HG03558 (cell line): ENCODE measurements at regions not wholly inside any gene's neighbourhood (a gene's known extent, or its start where the extent isn't known, plus 50 kb on each side); places are given as distances from the start of the nearest gene placed in this dataset.
"Not testable (repeated sequence)": the region's sequence is repeated elsewhere in the genome, so short reads cannot be mapped to it uniquely, and the experiment has no call there.

Source experiments
- ATAC-seq: cut with Tn5 transposase; IDR thresholded peaks from one replicate; pipeline ENCODE4 v1.9.1; 2021; ENCODE audit warnings: moderate number of reproducible peaks; ENCODE audit not compliant: unreplicated experiment; ENCODE audit errors: extremely low read depth

DNA sequence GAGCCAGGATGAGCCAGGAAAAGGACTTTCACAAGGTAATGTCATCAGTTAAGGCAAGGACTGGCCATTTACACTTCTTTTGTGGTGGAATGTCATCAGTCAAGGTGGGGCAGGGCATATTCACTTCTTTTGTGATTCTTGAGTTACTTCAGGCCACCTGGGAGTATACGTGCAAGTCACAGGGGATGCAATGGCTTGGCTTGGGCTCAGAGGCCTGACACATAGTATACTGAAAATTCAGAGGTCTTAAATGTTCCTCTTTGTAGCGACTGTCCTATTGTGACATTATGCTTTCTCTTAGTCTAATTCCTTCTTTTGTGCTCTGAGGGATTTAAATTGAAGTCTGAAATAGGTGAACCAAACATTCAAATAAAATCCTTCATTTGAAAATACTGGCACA lies 121.8 kb upstream of the TFPI start:
- not testable (repeated sequence) for ATAC-seq

DNA sequence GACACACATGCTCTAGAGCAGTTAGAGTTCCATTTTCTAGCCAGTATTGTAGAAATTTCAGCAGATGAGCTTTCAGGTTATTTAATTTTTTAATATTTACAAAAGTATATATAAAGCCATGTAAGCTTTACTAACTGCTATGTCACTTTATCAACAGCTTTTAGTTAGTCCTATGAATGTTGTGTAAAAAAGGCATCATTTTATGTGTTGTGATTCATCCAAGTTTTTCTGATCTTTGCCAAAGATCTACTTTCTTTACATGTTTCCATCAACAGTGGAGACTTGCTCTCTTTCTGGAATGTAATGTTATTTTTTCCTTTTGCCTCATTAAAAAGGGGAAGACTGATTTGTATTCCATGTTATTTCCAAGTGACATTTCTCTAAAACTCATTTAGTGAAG lies 125.2 kb upstream of the TFPI start:
- no peak for ATAC-seq

DNA sequence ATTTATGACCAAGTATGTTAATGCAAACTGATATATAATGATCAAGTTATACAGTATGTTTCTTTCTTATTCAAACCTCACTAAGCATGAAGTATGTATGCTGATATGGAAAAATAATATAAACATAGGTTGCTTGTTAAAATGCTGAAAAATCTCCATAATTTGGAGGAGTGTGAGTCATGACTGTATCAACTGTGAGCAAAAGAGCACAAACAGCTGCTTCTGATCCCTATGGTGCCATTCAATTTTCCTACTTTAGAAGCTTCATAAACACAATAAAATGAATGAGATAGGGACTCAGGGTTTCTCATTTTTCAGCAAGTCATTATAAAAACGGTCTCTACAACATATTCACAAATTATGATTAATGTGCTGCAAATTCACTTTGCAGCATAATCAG lies 129.9 kb upstream of the TFPI start:
- no peak for ATAC-seq

DNA sequence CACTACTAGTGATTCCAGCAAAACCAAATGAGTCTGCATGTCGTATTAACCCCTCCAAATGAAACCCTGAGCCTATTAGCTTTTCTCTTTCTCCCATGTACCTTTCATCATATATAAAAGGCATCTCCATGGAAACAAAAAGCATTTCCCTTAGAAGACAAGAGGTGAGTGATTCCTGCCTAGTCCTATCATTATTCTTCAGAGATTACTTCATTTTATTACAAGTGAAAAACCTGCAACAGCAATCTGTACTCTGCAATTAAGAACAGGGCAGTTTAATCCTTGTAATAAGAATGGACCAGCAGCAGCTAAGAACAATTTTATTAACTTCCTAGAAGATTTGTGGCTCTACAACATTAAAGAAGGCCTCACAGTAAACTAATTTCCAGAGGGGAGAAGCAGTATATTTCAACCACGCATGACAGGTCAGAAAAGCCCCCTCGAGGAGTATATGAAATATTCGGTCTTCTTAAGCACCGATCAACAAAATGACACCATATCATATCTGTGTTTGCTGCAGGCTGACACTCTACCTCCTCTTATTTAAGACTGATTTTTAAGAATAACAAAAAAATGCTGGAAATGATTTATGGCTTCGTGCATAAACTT lies 132.3 kb upstream of the TFPI start:
- ATAC-seq = no peak

DNA sequence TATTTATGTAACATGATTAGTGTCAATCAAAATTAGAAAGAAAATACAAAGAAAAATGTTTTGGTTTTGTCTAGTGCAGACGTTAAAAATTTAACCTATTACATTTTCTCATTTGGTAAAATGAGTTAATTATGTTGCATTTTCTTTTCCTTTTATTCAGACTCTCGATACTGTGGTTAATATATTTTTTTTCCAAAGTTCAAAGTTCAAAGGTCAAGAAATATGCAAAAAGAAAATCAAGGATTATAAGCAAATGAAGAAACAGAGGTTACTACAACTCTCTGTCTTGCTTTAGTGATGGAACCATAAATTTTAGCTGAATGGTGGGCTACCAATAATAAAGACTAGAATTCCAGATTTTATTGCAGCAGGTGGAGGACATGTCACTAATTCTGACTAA lies 133.3 kb upstream of the TFPI start:
- ATAC-seq = no peak

DNA sequence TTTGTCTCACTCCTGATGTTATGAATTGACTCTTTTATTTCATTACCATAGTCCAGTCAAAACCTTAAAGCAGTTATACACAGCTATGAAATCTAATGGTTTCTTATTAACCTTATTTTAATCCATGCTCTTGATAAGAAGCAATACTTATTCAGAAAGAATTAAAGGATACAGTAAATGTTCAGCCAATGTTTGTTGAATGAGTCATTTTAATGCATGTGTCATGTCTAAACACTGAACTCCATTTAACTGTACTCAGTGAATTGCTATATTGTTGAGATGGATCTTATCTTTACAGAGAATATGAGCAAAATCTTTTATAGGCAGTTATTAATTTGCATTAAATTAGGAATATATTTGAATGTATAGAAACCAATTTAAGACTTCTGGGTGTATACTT lies 135.1 kb upstream of the TFPI start:
- no peak for ATAC-seq

DNA sequence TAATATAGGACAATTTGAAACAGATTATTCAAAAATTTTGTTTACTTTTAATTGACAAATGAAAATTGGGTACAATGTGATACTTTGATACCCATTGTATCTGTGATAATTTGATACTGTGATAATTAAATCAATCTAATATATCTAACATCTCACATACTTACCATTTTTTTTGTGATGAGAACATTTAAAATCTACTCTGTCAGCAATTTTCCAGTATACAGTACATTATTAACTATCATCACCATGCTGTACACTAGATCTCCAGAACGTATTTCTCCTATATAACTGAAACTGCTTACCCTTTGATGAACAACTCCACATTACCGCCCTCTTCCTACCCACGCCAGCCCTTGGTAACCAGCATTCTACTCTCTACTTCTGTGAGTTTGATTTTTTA lies 139.7 kb upstream of the TFPI start:
- no peak for ATAC-seq

DNA sequence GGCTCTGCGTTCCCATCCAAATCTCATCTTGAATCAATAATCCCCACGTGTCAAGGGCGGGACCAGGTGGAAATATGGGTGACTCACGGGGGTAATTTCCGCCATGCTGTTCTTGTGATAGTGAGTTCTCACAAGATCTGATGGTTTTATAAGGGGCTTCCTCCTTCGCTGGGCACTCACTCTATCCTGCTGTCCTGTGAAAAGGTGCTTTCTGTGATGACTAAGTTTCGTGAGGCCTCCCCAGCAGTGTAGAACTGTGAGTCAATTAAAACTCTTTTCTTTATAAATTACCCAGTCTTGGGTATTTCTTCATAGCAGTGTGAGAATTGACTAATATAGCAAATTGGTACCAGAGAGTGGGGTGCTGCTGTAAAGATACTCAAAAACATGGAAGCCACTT lies 142.4 kb upstream of the TFPI start:
- ATAC-seq = not testable (repeated sequence)

DNA sequence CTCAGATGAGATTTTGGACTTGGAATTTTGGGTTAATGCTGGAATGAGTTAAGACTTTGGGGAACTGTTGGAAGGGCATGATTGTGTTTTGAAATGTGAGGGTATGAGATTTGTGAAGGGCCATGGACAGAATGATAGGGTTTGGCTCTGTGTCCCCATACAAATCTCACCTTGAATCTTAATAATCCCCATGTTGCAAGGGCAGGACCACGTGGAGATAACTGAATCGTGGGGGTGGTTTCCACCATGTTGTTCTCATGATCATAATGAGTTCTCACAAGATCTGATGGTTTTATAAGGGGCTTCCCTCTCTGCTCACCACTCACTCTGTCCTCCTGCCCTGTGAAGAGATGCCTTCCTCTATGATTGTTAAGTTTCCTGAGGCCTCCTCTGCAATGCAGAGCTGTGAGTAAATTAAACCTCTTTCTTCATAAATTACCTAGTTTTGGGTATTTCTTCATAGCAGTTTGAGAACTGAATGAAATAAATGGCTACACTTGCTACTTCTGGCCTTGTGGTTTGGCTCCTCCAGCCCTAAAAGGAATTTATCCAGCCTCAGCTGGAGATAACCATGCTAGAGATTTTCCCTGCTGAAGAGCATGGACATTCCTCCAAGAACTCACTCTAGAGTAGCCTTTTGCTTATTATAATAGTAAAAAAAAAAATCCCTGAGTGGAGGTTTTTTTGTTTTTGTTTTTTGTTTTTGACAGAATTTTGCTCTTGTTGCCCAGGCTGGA lies 144.3 kb upstream of the TFPI start:
- no peak for ATAC-seq

DNA sequence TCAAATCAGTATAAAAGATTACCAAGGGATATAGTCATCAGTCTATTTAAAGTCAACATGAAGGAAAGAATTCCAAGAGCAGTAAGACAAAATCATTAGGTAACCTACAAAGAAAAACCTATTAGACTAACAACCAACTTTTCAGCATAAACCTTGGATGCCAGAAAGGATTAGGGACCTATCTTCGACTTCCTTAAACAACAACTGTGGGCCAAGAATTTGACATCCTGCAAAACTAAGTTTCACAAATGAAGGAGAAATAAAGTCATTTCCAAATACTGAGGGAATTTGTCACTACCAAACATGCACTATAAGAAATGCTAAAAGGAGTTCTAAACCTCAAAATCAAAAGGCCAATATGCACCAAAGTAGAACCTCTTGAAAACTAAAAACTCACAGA lies 147.9 kb upstream of the TFPI start:
- ATAC-seq = no peak

DNA sequence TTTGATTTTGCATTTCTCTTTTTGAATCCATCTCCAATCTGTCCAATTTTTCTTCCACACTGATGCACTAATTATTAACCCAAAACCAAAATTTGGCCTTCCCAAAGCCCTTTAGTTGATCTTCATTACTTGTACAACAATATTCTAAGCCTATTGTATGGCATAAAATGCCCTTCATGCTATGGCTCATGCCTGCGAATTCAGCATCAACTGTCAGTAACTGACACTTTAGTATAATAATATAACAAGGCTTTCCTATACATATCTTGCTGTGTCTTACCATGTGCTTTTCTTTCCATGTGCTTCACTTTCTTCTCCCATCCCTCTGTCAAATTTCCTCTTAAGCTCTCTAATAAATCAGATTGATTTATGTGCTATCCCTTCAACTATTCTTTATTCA lies 154.0 kb upstream of the TFPI start:
- no peak for ATAC-seq

DNA sequence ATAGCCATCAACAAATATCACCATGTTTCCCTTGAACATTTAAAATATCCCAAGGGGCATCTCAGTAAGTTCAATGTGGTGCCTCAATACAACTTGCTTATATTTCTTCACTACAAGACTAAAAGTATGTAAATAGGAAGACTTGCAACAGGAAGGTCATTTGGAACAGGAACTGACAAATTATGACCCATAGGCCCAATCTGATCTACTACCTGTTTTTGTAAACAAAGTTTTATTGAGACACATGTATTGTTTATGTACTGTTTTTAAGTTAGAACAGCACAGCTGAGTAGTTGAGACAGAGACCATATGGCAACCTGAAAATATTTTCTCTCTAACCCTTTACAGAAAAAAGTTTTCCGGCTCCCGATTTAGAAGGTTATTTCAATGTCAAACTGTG lies 154.8 kb upstream of the TFPI start:
- ATAC-seq = no peak

DNA sequence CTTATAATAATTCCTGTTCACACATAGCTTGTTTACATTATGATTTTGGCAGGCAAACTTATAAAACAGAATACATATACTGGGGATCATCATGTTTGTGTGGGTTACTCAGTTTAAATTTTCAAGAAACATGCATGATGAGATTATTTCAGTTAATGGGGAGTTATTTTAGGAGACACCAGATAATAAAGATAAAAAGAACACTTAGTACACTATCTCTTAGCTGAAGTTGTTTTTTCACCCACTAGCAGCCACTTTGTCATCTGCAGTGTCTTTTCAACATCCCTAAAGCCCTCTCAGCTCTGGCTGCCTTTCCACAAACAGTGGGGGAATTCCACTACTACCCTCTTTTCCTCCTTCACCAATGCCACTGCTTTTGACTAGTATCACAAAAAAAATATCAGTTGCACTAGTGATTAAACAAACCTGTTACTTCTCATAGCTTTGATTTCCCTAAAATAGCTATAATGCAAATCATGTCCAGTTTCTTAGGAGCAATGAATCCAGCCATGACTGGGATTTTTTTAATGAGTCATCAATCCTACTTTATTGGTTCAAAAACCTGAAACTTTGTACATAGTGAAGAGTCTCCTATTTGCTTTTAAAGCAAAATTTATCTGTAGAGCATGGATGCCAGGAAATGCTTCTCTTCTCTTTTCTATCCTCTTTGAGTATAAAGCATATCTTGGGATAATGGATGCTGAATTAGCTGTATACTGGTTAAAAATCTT lies 156.7 kb upstream of the TFPI start:
- no peak for ATAC-seq

DNA sequence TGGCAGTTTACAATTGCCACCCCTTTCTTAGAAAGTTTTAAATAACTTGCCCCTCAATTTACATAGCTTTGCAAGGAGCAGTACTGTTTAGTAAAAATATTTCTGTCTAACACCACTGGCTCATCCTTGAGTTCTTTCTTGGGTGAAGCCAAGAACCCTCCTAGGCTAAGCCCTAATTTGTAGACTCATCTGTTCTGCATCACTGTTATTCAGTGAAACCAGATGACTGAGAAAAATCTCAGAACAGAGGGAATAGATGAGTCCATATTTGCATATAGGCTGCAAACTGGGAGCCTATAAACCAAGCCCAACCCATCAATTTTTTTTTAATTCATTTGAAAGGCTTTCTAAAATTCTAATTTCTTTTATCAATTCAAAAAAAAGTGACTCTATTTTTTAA lies 161.4 kb upstream of the TFPI start:
- no peak for ATAC-seq

DNA sequence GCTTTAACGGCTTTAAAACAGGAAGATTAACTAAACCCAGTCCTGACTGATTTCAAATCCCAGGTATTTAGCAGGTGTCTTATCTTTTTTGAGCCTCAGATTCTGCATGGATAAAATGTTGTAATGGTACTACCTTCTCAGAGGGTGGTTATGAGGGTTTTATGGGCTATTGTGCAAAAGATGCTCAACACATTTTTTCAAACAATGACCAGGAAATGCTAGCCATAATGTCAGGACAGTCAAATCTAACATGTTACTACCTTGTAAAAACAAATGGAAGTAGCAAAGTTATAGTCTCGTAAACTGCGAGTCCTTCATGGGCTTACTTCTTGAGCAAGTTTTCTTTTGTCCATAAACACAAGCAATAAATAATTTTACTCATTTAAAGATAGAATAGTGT lies 162.1 kb upstream of the TFPI start:
- no peak for ATAC-seq

DNA sequence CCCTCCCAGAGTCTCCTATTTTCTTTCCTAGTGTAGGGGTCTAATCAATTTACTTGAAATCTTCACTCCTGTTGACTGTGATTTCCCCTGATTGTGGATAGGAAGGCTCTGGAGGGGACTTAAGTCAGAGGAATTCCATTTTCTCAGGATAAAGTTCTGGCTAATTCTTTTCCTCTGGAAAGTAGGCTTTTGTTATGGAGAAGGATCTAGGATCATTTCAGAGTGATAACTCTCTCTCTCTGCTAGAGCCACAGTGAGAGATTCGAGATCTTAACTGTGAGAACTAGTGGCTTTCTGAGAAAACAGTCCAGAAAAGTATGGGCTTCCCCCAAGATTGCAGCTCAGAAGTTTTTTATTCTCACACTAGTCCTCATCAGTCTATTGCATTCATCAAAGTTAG lies 163.9 kb upstream of the TFPI start:
- no peak for ATAC-seq

DNA sequence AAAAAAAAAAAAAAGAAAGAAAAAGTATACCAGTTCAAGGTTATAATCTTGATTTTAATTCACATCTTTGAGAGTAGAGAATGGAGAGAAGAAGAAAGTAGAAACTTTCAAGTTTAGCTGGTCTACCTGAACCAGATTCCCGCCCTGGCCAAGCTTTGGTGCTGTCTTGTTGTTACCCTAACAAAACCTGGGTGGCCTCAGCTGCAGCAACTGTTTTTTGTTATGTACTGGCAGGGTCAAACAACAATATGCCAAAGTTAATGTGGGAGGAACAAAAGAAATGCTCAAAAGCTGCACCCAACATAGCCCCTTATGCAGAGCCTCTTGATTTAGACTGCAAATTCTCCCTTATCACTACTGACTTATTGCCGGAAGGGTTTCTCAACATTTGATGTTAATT lies 165.3 kb upstream of the TFPI start:
- ATAC-seq = no peak

DNA sequence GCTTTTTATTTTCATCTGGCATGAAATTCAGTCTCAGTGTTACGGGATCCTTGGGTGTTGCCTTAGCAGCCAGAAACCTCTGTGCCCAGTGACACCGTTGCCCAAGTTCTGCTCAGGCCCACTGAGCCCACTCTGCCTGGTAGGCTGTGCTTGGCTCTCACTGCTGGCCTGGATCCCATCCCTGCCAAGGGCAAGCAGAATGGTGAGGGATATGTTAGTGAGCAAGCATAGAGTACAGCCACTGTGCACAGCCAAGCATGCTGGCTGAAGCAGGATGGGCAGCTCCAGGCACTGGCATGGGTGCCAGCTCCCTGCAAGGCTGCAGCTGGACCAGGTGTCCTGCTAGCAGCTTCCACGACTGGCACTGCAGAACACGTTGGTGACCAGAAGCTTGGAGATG lies 194.7 kb upstream of the TFPI start:
- no peak for ATAC-seq

DNA sequence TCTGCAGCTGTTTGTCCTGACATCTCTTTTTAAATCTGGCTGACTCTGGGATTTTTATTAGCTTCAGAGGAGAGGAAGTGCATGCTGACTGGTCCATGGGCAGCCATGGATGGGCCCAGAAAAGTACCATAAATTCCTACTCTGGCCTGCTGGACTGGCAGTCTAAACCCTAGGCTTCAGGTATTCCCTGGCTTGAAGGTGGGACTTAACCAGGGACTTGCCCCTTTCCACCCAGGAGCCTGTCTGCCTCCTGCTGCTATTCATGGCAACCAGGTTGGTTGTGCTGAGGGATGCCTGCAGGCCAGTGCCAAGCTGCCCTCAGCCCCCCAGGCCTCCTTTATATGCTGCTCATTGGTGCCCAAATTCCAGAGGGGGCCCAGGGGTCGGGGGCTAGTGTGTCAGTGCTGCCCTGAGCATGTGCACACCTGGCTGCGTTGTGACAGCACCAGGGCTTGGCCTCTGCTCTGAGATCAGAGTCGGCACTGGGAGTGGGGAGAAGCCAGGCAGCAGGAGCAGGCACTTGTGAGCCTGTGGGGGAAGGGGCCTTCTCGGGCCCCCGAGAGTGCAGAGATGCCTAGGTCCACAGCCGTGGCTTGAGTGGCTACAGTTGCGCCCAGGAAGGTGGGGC lies 195.7 kb upstream of the TFPI start:
- no peak for ATAC-seq

DNA sequence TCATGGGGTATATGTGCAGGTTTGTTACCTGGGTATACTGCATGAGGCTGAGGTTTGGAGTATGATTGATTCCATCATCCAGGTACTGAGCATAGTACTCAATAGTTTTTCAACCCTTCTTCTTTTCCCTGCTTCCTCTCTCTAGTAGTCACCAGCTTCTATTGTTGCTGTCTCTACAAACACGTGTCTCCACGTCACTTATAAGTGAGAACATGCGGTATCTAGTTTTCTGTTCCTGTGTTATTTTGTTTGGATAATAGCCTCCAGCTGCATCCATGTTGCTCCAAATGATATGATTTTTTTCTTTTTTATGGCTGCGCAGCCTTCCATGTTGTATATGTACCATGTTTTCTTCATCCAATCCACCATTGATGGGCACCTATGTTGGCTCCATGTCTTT lies 214.8 kb upstream of the TFPI start:
- ATAC-seq = no peak

DNA sequence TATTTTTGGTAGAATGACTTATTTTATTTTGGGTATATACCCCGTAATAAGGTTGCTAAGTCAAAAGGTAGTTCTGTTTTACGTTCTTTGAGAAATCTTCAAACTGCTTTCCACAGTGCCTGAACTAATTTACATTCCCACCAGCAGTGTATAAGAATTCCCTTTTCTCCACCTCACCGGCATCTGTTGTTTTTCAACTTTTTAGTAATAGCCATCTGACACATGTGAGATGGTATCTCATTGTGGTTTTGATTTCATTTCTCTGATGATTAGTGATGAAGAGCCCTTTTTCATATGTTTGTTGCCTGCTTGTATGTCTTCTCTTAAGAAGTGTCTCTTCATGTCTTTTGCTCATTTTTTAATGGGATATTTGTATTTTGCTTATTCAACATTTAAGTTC lies 215.2 kb upstream of the TFPI start:
- no peak for ATAC-seq
